Activated gamma-delta T cell treated with anti-CD3 and anti-CD28 coated beads, Interleukin-2, amount 50 U/mL, for 16 hours (primary cell): ENCODE measurements at regions not wholly inside any gene's neighbourhood (a gene's known extent, or its start where the extent isn't known, plus 50 kb on each side); places are given as distances from the start of the nearest gene placed in this dataset.
"Not testable (repeated sequence)": the region's sequence is repeated elsewhere in the genome, so short reads cannot be mapped to it uniquely, and the experiment has no call there.

ENCODE experiments used
- DNase-seq: peaks from one replicate; pipeline ENCODE4 v3.0.0-alpha.2; 2020; ENCODE audit warnings: low read depth

- no peak for DNase-seq
Observed at GRCh38 chr6:165008971-165009370, 300.4 kb downstream of the C6orf118 start.

GRCh38 chr6:165002866-165003265, 306.5 kb downstream of the C6orf118 start:
- no peak for DNase-seq

- DNase-seq = no peak
Observed at GRCh38 chr6:165002358-165002757, 307.0 kb downstream of the C6orf118 start.

- DNase-seq = no peak
Observed at GRCh38 chr6:165001502-165002157, 307.8 kb downstream of the C6orf118 start.

- no peak for DNase-seq
Observed at GRCh38 chr6:164998297-164998696, 311.1 kb downstream of the C6orf118 start.

GRCh38 chr6:164996838-164997237, 312.6 kb downstream of the C6orf118 start:
- no peak for DNase-seq

GRCh38 chr6:164991573-164991972, 317.8 kb downstream of the C6orf118 start:
- no peak for DNase-seq

GRCh38 chr6:164990901-164991300, 318.5 kb downstream of the C6orf118 start:
- DNase-seq = no peak

- DNase-seq = no peak
Observed at GRCh38 chr6:164982389-164982788, 327.0 kb downstream of the C6orf118 start.

- DNase-seq = no peak
Observed at GRCh38 chr6:164967102-164967501, 342.3 kb downstream of the C6orf118 start.

- DNase-seq = no peak
Observed at GRCh38 chr6:164962805-164963204, 346.6 kb downstream of the C6orf118 start.

GRCh38 chr6:164947164-164947563, 362.2 kb downstream of the C6orf118 start:
- DNase-seq = no peak

- DNase-seq = no peak
Observed at GRCh38 chr6:164942271-164942670, 367.1 kb downstream of the C6orf118 start.

GRCh38 chr6:164933238-164933794, 376.1 kb downstream of the C6orf118 start:
- DNase-seq = not testable (repeated sequence)

GRCh38 chr6:164929408-164929977, 379.9 kb downstream of the C6orf118 start:
- DNase-seq = no peak

GRCh38 chr6:164928728-164929407, 380.5 kb downstream of the C6orf118 start:
- DNase-seq = no peak

GRCh38 chr6:164928057-164928727, 381.2 kb downstream of the C6orf118 start:
- no peak for DNase-seq

- DNase-seq = peak; percentile 10
Observed at GRCh38 chr6:164927288-164928056, 381.9 kb downstream of the C6orf118 start.

- no peak for DNase-seq
Observed at GRCh38 chr6:164926686-164927085, 382.7 kb downstream of the C6orf118 start.

- no peak for DNase-seq
Observed at GRCh38 chr6:164925681-164926530, 383.5 kb downstream of the C6orf118 start.

- DNase-seq = no peak
Observed at GRCh38 chr6:164924674-164925073, 384.7 kb downstream of the C6orf118 start.
